MCF 10A (cell line): ENCODE measurements at regions not wholly inside any gene's neighbourhood (a gene's known extent, or its start where the extent isn't known, plus 50 kb on each side); places are given as distances from the start of the nearest gene placed in this dataset.

Experiments
- BruUV-seq: library from RNA; stranded (reverse); fragments of 400-500 nt; replicated peaks from 2 replicates; lab custom pipeline; 2021; lab: Mats Ljungman, UMichigan
- CTCF ChIA-PET: fragments of 300-600 bp; sonication (Branson Sonifier 250); formaldehyde crosslinking; extraction: SDS; loops from one replicate; lab custom pipeline; 2021; ENCODE audit warnings: antibody characterized with exemption, inconsistent platforms; lab: Yijun Ruan, JAX
- POLR2A ChIA-PET: fragments of 300-600, 350-650 bp; sonication (Branson Sonifier 250); formaldehyde crosslinking; extraction: SDS; loops from one replicate; lab custom pipeline; 2020; ENCODE audit warnings: antibody characterized with exemption, inconsistent platforms; lab: Yijun Ruan, JAX
- DNase-seq: peaks from one replicate; pipeline ENCODE4 v3.0.0-alpha.2; 2018; ENCODE audit not compliant: unreplicated experiment
- H3K27ac Mint-ChIP-seq: one replicate; pipeline ENCODE4 v1.8.0; 2022; ENCODE audit warnings: mild to moderate bottlenecking, low read depth, mixed read lengths; ENCODE audit not compliant: unreplicated experiment
- H3K27me3 Mint-ChIP-seq: one replicate; pipeline ENCODE4 v1.8.0; 2022; ENCODE audit warnings: mixed read lengths; ENCODE audit not compliant: insufficient read depth, unreplicated experiment
- H3K36me3 Mint-ChIP-seq: one replicate; pipeline ENCODE4 v1.8.0; 2022; ENCODE audit warnings: mild to moderate bottlenecking, moderate library complexity, mixed read lengths; ENCODE audit not compliant: insufficient read depth, unreplicated experiment
- H3K4me1 Mint-ChIP-seq: one replicate; pipeline ENCODE4 v1.8.0; 2022; ENCODE audit warnings: mixed read lengths; ENCODE audit not compliant: insufficient read depth, unreplicated experiment
- H3K4me3 Mint-ChIP-seq: one replicate; pipeline ENCODE4 v1.8.0; 2022; ENCODE audit warnings: mild to moderate bottlenecking, moderate library complexity, mixed read lengths; ENCODE audit not compliant: unreplicated experiment
- H3K9me3 Mint-ChIP-seq: one replicate; pipeline ENCODE4 v1.8.0; 2022; ENCODE audit warnings: mixed read lengths; ENCODE audit not compliant: unreplicated experiment
- intact Hi-C: fragments of 100-400 bp; cut with micrococcal nuclease; formaldehyde crosslinking; loops from 2 replicates; pipeline ENCODE4 v1.14.1; 2022
- TF ChIP-seq, protein P1 (sequence below): fragments of 200-600 bp; IDR thresholded peaks from one replicate; pipeline ENCODE4 v1.8.0; 2022; ENCODE audit warnings: antibody characterized with exemption, mild to moderate bottlenecking; ENCODE audit not compliant: unreplicated experiment

DNA sequence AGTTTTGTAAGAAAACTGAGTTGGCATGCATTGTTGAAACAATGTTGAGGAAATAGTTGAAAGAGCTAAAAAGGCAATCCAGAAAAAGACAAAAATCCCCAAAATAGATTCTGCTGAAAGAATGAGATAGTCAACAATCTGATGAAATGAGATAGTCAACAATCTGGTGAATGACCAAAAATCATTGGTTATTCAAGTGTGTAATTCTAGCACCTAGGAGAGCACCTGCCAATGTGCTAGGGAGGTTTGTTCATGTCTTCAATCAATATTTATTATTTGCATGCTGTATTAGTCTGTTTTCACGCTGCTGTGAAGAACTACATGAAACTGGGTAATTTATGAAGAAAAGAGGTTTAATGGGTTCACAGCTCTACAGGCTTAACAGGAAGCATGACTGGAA is 307.1 kb upstream of the HSF2 start:
- H3K27me3 Mint-ChIP-seq, result peaks cover 18% of the 10 kb centered on the region
- POLR2A ChIA-PET, result no interaction called here
- CTCF ChIA-PET, result interaction anchor here (0.5 kb wide), 1 partner anchor 24 kb away, joined by 3 read pairs; no protein-coding TSS in a partner anchor
- BruUV-seq, result no TSS peak
- TF ChIP-seq, protein P1, sequence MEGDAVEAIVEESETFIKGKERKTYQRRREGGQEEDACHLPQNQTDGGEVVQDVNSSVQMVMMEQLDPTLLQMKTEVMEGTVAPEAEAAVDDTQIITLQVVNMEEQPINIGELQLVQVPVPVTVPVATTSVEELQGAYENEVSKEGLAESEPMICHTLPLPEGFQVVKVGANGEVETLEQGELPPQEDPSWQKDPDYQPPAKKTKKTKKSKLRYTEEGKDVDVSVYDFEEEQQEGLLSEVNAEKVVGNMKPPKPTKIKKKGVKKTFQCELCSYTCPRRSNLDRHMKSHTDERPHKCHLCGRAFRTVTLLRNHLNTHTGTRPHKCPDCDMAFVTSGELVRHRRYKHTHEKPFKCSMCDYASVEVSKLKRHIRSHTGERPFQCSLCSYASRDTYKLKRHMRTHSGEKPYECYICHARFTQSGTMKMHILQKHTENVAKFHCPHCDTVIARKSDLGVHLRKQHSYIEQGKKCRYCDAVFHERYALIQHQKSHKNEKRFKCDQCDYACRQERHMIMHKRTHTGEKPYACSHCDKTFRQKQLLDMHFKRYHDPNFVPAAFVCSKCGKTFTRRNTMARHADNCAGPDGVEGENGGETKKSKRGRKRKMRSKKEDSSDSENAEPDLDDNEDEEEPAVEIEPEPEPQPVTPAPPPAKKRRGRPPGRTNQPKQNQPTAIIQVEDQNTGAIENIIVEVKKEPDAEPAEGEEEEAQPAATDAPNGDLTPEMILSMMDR, result no peak
- H3K36me3 Mint-ChIP-seq, result no peaks in the 10 kb centered on the region
- H3K4me3 Mint-ChIP-seq, result no peak overlapping the region
- no peak for DNase-seq
- H3K9me3 Mint-ChIP-seq, result no peaks in the 10 kb centered on the region
- no peaks in the 10 kb centered on the region for H3K4me1 Mint-ChIP-seq
- H3K27ac Mint-ChIP-seq, result no peak overlapping the region
- intact Hi-C loops, result no loop called here

DNA sequence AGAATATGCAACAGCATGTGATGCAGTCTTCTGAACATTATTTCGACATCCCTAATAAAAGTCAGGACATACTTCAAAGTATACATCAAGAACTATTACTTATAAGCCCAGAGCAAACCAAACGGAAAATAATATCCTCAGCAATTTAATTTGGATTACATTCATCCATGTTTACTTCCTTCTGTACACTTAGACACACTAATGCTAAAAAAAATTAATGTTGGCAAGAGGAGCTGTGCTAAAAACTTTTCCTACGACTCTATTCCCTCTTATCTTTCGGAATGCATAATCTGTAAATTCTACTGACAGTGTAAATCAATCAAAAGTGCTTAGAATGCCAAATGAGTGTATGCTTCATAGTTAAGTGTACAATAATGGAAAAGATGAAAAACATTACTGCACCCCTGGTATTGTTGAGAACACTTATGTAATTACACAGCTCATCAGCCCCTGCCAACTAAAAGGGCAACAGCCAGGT is 301.2 kb upstream of the HSF2 start:
- CTCF ChIA-PET, result no interaction called here
- Mint-ChIP-seq H3K27ac (no peak overlapping the region), H3K4me1 (no peaks in the 10 kb centered on the region), H3K27me3 (peaks cover 53% of the 10 kb centered on the region), H3K36me3 (no peaks in the 10 kb centered on the region), H3K9me3 (no peaks in the 10 kb centered on the region), H3K4me3 (no peak overlapping the region)
- TF ChIP-seq, protein P1, result no peak
- no peak for DNase-seq
- POLR2A ChIA-PET, result interaction anchor here (0.6 to 1.5 kb wide), 2 partner anchors 15 to 360 kb away, joined by 3 to 4 read pairs; no protein-coding TSS in a partner anchor
- no TSS peak for BruUV-seq
- intact Hi-C loops, result no loop called here

DNA sequence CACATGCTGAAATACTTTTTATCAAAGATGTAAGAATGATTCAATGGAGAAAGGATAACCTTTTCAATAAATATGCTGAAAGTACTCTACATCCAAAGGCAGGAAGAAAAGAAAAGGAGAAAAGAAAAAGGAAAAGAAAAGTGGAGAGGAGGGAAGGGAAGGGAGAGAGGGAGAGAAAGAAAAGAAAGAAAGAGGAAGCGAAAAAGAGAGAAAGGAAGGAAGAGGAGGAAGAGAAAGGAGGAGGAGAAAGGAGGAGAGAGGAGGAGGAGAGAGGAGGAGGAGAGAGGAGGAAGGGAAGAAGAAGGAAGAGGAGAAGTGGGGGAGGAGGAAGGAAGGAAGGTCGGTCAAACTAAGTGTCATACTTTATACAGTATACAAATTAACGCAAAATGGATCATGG is 297.4 kb upstream of the HSF2 start:
- Mint-ChIP-seq H3K27ac (no peak overlapping the region), H3K9me3 (no peaks in the 10 kb centered on the region), H3K4me3 (no peak overlapping the region), H3K27me3 (peaks cover 60% of the 10 kb centered on the region), H3K36me3 (no peaks in the 10 kb centered on the region), H3K4me1 (no peaks in the 10 kb centered on the region)
- no TSS peak for BruUV-seq
- ChIA-PET POLR2A (no interaction called here), CTCF (no interaction called here)
- intact Hi-C loops, result no loop called here
- TF ChIP-seq, protein P1, result no peak
- DNase-seq, result no peak

DNA sequence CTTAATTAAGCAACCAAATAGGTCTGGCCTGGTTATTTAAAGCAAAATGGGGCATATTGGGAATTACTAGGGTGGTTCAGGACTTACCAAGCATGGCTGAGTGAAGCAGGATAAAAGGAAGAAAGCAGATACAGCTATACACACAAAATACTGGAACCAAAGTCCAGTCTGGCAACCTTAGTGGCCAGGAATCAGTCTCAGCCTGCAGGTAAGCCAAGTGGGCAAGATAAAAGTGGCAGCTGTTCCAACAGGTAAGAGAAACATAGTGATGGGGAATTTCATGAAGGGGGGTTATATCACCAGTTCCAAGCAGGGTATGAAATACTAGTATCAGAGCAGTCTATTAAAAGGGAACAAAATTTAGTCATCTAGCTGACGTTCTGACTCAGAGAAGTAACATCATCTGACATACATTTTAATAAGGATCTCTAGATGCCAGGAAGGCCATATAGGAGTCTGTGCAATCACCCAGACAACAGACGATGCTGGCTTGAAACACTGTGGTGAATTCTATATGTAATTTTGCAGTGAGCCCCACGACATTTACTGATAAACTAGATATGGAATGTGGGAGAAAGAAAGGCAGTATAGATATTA is 292.1 kb upstream of the HSF2 start:
- H3K4me3 Mint-ChIP-seq, result no peak overlapping the region
- H3K9me3 Mint-ChIP-seq, result no peaks in the 10 kb centered on the region
- peaks cover 74% of the 10 kb centered on the region for H3K27me3 Mint-ChIP-seq
- H3K27ac Mint-ChIP-seq, result no peak overlapping the region
- no peaks in the 10 kb centered on the region for H3K4me1 Mint-ChIP-seq
- ChIA-PET POLR2A (no interaction called here), CTCF (no interaction called here)
- intact Hi-C loops, result no loop called here
- no TSS peak for BruUV-seq
- H3K36me3 Mint-ChIP-seq, result no peaks in the 10 kb centered on the region
- TF ChIP-seq, protein P1, result no peak
- no peak for DNase-seq
